ENCODE measurements at regions not wholly inside any gene's neighbourhood (a gene's known extent, or its start where the extent isn't known, plus 50 kb on each side); places are given as distances from the start of the nearest gene placed in this dataset.

DNA sequence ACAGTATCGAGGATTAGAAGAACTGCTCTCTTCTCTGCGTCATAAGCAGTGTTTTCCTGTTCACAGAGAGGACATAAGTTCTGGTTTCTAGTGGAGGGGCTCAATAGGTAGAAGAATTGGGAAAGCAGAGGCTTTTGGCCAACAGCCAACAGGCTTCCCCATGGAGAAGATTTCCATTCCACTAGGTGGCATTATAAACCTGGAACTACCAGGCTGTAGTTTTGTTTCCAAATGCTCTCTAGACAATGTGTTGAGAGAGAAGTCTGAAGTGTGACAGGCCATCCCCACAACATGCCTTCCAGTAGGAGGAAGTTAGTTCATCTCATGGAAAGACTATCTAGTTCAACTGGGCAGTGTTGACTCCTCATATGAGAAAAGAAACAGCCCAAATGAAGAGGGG is 63.8 kb upstream of the ANXA10 start:
- DNase-seq (ENCODE audit: low read depth in 4 of 4, low spot score in 3 of 4): no peak

GRCh38 chr4:168028970-168029597 is 63.3 kb upstream of the ANXA10 start:
- no peak for DNase-seq (ENCODE audit: low read depth in 4 of 4, low spot score in 3 of 4)

GRCh38 chr4:168037676-168038075 is 54.7 kb upstream of the ANXA10 start:
- DNase-seq (ENCODE audit: low read depth in 4 of 4, low spot score in 3 of 4): no peak

DNA sequence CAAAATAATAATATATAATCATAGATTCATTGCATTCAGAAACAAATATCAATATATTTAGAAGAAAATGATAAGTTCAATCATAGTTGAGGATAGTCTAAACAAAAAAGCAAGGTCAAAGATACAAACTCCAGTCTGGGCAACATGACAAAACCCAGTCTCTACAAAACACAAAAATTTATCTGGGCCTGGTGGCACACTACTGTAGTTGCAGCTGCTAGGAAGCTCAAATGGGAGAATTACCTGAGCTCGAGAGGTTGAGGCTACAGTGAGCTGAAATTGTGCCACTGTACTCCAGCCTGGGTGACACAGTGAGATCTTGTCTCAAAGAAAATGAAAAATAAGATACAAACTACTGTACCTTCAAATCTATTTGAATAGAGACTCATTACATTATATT is 52.7 kb upstream of the ANXA10 start:
- DNase-seq (ENCODE audit: low read depth in 4 of 4, low spot score in 3 of 4): no peak
